NCI-H526 (cell line): ENCODE measurements at regions not wholly inside any gene's neighbourhood (a gene's known extent, or its start where the extent isn't known, plus 50 kb on each side); places are given as distances from the start of the nearest gene placed in this dataset.
A peak's percentile ranks its signal among the peaks of the same experiment; 100 is the strongest.

ENCODE experiments used
- DNase-seq, 2 experiments: peaks; one replicate each; lab custom pipeline; 2025; lab: John Stamatoyannopoulos, UW

GRCh38 chr9:110058304-110058953 lies 149.5 kb downstream of the C9orf152 start:
- DNase-seq: peak; percentile 55 to 61

GRCh38 chr9:110059461-110059860 lies 148.5 kb downstream of the C9orf152 start:
- no peak for DNase-seq

GRCh38 chr9:110064803-110065202 lies 143.2 kb downstream of the C9orf152 start:
- no peak for DNase-seq

GRCh38 chr9:110065532-110065931 lies 142.4 kb downstream of the C9orf152 start:
- DNase-seq: no peak

- no peak for DNase-seq
Observed at GRCh38 chr9:110066929-110067716, 140.8 kb downstream of the C9orf152 start.

- DNase-seq: peak in 1 of 2 experiments; percentile 23
Observed at GRCh38 chr9:110068212-110068611, 139.7 kb downstream of the C9orf152 start.

- DNase-seq: no peak
Observed at GRCh38 chr9:110069326-110070248, 138.4 kb downstream of the C9orf152 start.

- DNase-seq: no peak
Observed at GRCh38 chr9:110072597-110073355, 135.2 kb downstream of the C9orf152 start.

GRCh38 chr9:110073356-110073905 lies 134.5 kb downstream of the C9orf152 start:
- no peak for DNase-seq

GRCh38 chr9:110076894-110077725 lies 130.8 kb downstream of the C9orf152 start:
- DNase-seq: no peak

GRCh38 chr9:110077925-110078324 lies 130.0 kb downstream of the C9orf152 start:
- DNase-seq: no peak

- DNase-seq: no peak
Observed at GRCh38 chr9:110078604-110079003, 129.4 kb downstream of the C9orf152 start.

GRCh38 chr9:110081395-110081794 lies 126.6 kb downstream of the C9orf152 start:
- no peak for DNase-seq

- DNase-seq: no peak
Observed at GRCh38 chr9:110083866-110084265, 124.1 kb downstream of the C9orf152 start.

GRCh38 chr9:110086537-110086936 lies 121.4 kb downstream of the C9orf152 start:
- DNase-seq: no peak

GRCh38 chr9:110087605-110088004 lies 120.4 kb downstream of the C9orf152 start:
- DNase-seq: no peak

- DNase-seq: no peak
Observed at GRCh38 chr9:110088099-110088498, 119.9 kb downstream of the C9orf152 start.

GRCh38 chr9:110089681-110090370 lies 118.1 kb downstream of the C9orf152 start:
- DNase-seq: peak; percentile 26 to 48

GRCh38 chr9:110092792-110093191 lies 115.2 kb downstream of the C9orf152 start:
- no peak for DNase-seq

GRCh38 chr9:110093417-110093816 lies 114.5 kb downstream of the C9orf152 start:
- no peak for DNase-seq
